ENCODE measurements at regions not wholly inside any gene's neighbourhood (a gene's known extent, or its start where the extent isn't known, plus 50 kb on each side); places are given as distances from the start of the nearest gene placed in this dataset.

- no peak overlapping the region for H3K27ac ChIP-seq (ENCODE audit: low read depth, low read length)
- no peak overlapping the region for H2BK5ac ChIP-seq (ENCODE audit: low read depth, low read length, poor library complexity)
- H3K4me1 ChIP-seq (ENCODE audit: control insufficient read depth in 1 of 2, insufficient read depth in 2 of 2, low read length in 2 of 2), result peaks cover 5 to 7% of the 10 kb centered on the region in 2 experiments
- H3K4me2 ChIP-seq (ENCODE audit: low read length), result no peak overlapping the region
- no peak overlapping the region for H4K8ac ChIP-seq (ENCODE audit: low read depth, low read length)
- H4K12ac ChIP-seq (ENCODE audit: low read depth, low read length), result no peak overlapping the region
- no CpG with 5 or more reads among the region's 6 CpGs for WGBS (ENCODE audit: extremely low coverage, insufficient coverage, insufficient read length)
- H3K36me3 ChIP-seq (ENCODE audit: control insufficient read depth in 1 of 2, insufficient read depth in 2 of 2, low read length in 2 of 2), result no peaks in the 10 kb centered on the region
- H3K9ac ChIP-seq (ENCODE audit: low read length), result no peak overlapping the region
- no peak overlapping the region for H2BK12ac ChIP-seq (ENCODE audit: low read length)
- no peak overlapping the region for H2BK120ac ChIP-seq (ENCODE audit: insufficient read depth, low read length, poor library complexity)
- no peak overlapping the region for H4K91ac ChIP-seq (ENCODE audit: low read depth, low read length)
- no peak overlapping the region for H3K14ac ChIP-seq (ENCODE audit: low read length)
- H3K23ac ChIP-seq (ENCODE audit: low read length), result no peak overlapping the region
- no peak overlapping the region for H2AK5ac ChIP-seq (ENCODE audit: low read length)
- H2AFZ ChIP-seq (ENCODE audit: insufficient read depth, low read length, poor library complexity), result no peak overlapping the region
- H3K9me3 ChIP-seq (ENCODE audit: insufficient read depth, low read depth, low read length), result no peaks in the 10 kb centered on the region
- H3K4me3 ChIP-seq (ENCODE audit: low read depth, low read length), result no peak overlapping the region
- no peaks in the 10 kb centered on the region for H3K27me3 ChIP-seq (ENCODE audit: insufficient read depth, low read length)
- no peaks in the 10 kb centered on the region for H3K79me2 ChIP-seq (ENCODE audit: control insufficient read depth, insufficient read depth, low read length, poor library complexity)
- DNase-seq, result no peak
- no peak overlapping the region for H3K18ac ChIP-seq (ENCODE audit: low read length)
- H3K4ac ChIP-seq (ENCODE audit: low read depth, low read length), result no peak overlapping the region
- H3K79me1 ChIP-seq (ENCODE audit: low read length), result no peaks in the 10 kb centered on the region
These were observed 523.1 kb upstream of the ID2 start for GRCh38 chr2:8158711-8159110.

- H2AK5ac ChIP-seq (ENCODE audit: low read length), result no peak overlapping the region
- no peaks in the 10 kb centered on the region for H3K27me3 ChIP-seq (ENCODE audit: insufficient read depth, low read length)
- no peak for DNase-seq
- H3K9ac ChIP-seq (ENCODE audit: low read length), result no peak overlapping the region
- no peaks in the 10 kb centered on the region for H3K79me2 ChIP-seq (ENCODE audit: control insufficient read depth, insufficient read depth, low read length, poor library complexity)
- peaks cover 5 to 7% of the 10 kb centered on the region in 2 experiments for H3K4me1 ChIP-seq (ENCODE audit: control insufficient read depth in 1 of 2, insufficient read depth in 2 of 2, low read length in 2 of 2)
- H4K12ac ChIP-seq (ENCODE audit: low read depth, low read length), result no peak overlapping the region
- H3K4me3 ChIP-seq (ENCODE audit: low read depth, low read length), result no peak overlapping the region
- no CpG with 5 or more reads among the region's 13 CpGs for WGBS (ENCODE audit: extremely low coverage, insufficient coverage, insufficient read length)
- H3K27ac ChIP-seq (ENCODE audit: low read depth, low read length), result no peak overlapping the region
- no peak overlapping the region for H3K4ac ChIP-seq (ENCODE audit: low read depth, low read length)
- no peak overlapping the region for H3K14ac ChIP-seq (ENCODE audit: low read length)
- no peak overlapping the region for H3K18ac ChIP-seq (ENCODE audit: low read length)
- H2AFZ ChIP-seq (ENCODE audit: insufficient read depth, low read length, poor library complexity), result no peak overlapping the region
- no peak overlapping the region for H2BK12ac ChIP-seq (ENCODE audit: low read length)
- H2BK120ac ChIP-seq (ENCODE audit: insufficient read depth, low read length, poor library complexity), result no peak overlapping the region
- no peak overlapping the region for H4K8ac ChIP-seq (ENCODE audit: low read depth, low read length)
- no peak overlapping the region for H2BK5ac ChIP-seq (ENCODE audit: low read depth, low read length, poor library complexity)
- no peaks in the 10 kb centered on the region for H3K9me3 ChIP-seq (ENCODE audit: insufficient read depth, low read depth, low read length)
- H3K23ac ChIP-seq (ENCODE audit: low read length), result no peak overlapping the region
- H4K91ac ChIP-seq (ENCODE audit: low read depth, low read length), result no peak overlapping the region
- H3K36me3 ChIP-seq (ENCODE audit: control insufficient read depth in 1 of 2, insufficient read depth in 2 of 2, low read length in 2 of 2), result no peaks in the 10 kb centered on the region
- no peak overlapping the region for H3K4me2 ChIP-seq (ENCODE audit: low read length)
- H3K79me1 ChIP-seq (ENCODE audit: low read length), result no peaks in the 10 kb centered on the region
These were observed 522.5 kb upstream of the ID2 start for GRCh38 chr2:8159211-8159965.

- no peak overlapping the region for H3K4ac ChIP-seq (ENCODE audit: low read depth, low read length)
- WGBS (ENCODE audit: extremely low coverage, insufficient coverage, insufficient read length), result no CpG with 5 or more reads among the region's 4 CpGs
These were observed 521.8 kb upstream of the ID2 start for GRCh38 chr2:8159966-8160603.

GRCh38 chr2:8160959-8161358 is 520.9 kb upstream of the ID2 start:
- no peak overlapping the region for H4K12ac ChIP-seq (ENCODE audit: low read depth, low read length)
- H2BK5ac ChIP-seq (ENCODE audit: low read depth, low read length, poor library complexity), result no peak overlapping the region
- H3K23ac ChIP-seq (ENCODE audit: low read length), result no peak overlapping the region
- no peak overlapping the region for H3K27ac ChIP-seq (ENCODE audit: low read depth, low read length)
- H3K18ac ChIP-seq (ENCODE audit: low read length), result no peak overlapping the region
- DNase-seq, result no peak
- no peak overlapping the region for H4K8ac ChIP-seq (ENCODE audit: low read depth, low read length)
- H2BK12ac ChIP-seq (ENCODE audit: low read length), result no peak overlapping the region
- no peak overlapping the region for H2AFZ ChIP-seq (ENCODE audit: insufficient read depth, low read length, poor library complexity)
- H3K4me3 ChIP-seq (ENCODE audit: low read depth, low read length), result no peak overlapping the region
- no peaks in the 10 kb centered on the region for H3K79me1 ChIP-seq (ENCODE audit: low read length)
- no peak overlapping the region for H3K9ac ChIP-seq (ENCODE audit: low read length)
- peaks cover 5 to 7% of the 10 kb centered on the region in 2 experiments for H3K4me1 ChIP-seq (ENCODE audit: control insufficient read depth in 1 of 2, insufficient read depth in 2 of 2, low read length in 2 of 2)
- no peaks in the 10 kb centered on the region for H3K9me3 ChIP-seq (ENCODE audit: insufficient read depth, low read depth, low read length)
- no peak overlapping the region for H3K4me2 ChIP-seq (ENCODE audit: low read length)
- WGBS (ENCODE audit: extremely low coverage, insufficient coverage, insufficient read length), result no CpG with 5 or more reads among the region's 13 CpGs
- no peak overlapping the region for H4K91ac ChIP-seq (ENCODE audit: low read depth, low read length)
- H2AK5ac ChIP-seq (ENCODE audit: low read length), result no peak overlapping the region
- no peaks in the 10 kb centered on the region for H3K27me3 ChIP-seq (ENCODE audit: insufficient read depth, low read length)
- no peak overlapping the region for H3K4ac ChIP-seq (ENCODE audit: low read depth, low read length)
- H2BK120ac ChIP-seq (ENCODE audit: insufficient read depth, low read length, poor library complexity), result no peak overlapping the region
- H3K14ac ChIP-seq (ENCODE audit: low read length), result no peak overlapping the region
- no peaks in the 10 kb centered on the region for H3K79me2 ChIP-seq (ENCODE audit: control insufficient read depth, insufficient read depth, low read length, poor library complexity)
- no peaks in the 10 kb centered on the region for H3K36me3 ChIP-seq (ENCODE audit: control insufficient read depth in 1 of 2, insufficient read depth in 2 of 2, low read length in 2 of 2)

More at GRCh38 chr2:8159966-8160603, 521.8 kb upstream of the ID2 start:
- no peaks in the 10 kb centered on the region for H3K27me3 ChIP-seq (ENCODE audit: insufficient read depth, low read length)
- no peak for DNase-seq
- no peak overlapping the region for H4K91ac ChIP-seq (ENCODE audit: low read depth, low read length)
- no peaks in the 10 kb centered on the region for H3K79me2 ChIP-seq (ENCODE audit: control insufficient read depth, insufficient read depth, low read length, poor library complexity)
- no peak overlapping the region for H2AK5ac ChIP-seq (ENCODE audit: low read length)
- H3K36me3 ChIP-seq (ENCODE audit: control insufficient read depth in 1 of 2, insufficient read depth in 2 of 2, low read length in 2 of 2), result no peaks in the 10 kb centered on the region
- H3K27ac ChIP-seq (ENCODE audit: low read depth, low read length), result no peak overlapping the region
- H3K18ac ChIP-seq (ENCODE audit: low read length), result no peak overlapping the region
- no peak overlapping the region for H2AFZ ChIP-seq (ENCODE audit: insufficient read depth, low read length, poor library complexity)
- H3K23ac ChIP-seq (ENCODE audit: low read length), result no peak overlapping the region
- H2BK120ac ChIP-seq (ENCODE audit: insufficient read depth, low read length, poor library complexity), result no peak overlapping the region
- no peak overlapping the region for H2BK12ac ChIP-seq (ENCODE audit: low read length)
- H3K9me3 ChIP-seq (ENCODE audit: insufficient read depth, low read depth, low read length), result no peaks in the 10 kb centered on the region
- H4K12ac ChIP-seq (ENCODE audit: low read depth, low read length), result no peak overlapping the region
- H3K9ac ChIP-seq (ENCODE audit: low read length), result no peak overlapping the region
- H3K14ac ChIP-seq (ENCODE audit: low read length), result no peak overlapping the region
- no peak overlapping the region for H4K8ac ChIP-seq (ENCODE audit: low read depth, low read length)
- H3K4me2 ChIP-seq (ENCODE audit: low read length), result no peak overlapping the region
- H3K79me1 ChIP-seq (ENCODE audit: low read length), result no peaks in the 10 kb centered on the region
- H2BK5ac ChIP-seq (ENCODE audit: low read depth, low read length, poor library complexity), result no peak overlapping the region
- H3K4me3 ChIP-seq (ENCODE audit: low read depth, low read length), result no peak overlapping the region
- H3K4me1 ChIP-seq (ENCODE audit: control insufficient read depth in 1 of 2, insufficient read depth in 2 of 2, low read length in 2 of 2), result peaks cover 5 to 7% of the 10 kb centered on the region in 2 experiments

Data from trophoblast cell (in vitro differentiated cells and primary cell).